ENCODE measurements at regions not wholly inside any gene's neighbourhood (a gene's known extent, or its start where the extent isn't known, plus 50 kb on each side); places are given as distances from the start of the nearest gene placed in this dataset.

- DNase-seq (ENCODE audit: low read depth) = no peak
- H3K4me3 ChIP-seq (ENCODE audit: low read depth, low read length) = no peak overlapping the region
- TF ChIP-seq, protein P1, sequence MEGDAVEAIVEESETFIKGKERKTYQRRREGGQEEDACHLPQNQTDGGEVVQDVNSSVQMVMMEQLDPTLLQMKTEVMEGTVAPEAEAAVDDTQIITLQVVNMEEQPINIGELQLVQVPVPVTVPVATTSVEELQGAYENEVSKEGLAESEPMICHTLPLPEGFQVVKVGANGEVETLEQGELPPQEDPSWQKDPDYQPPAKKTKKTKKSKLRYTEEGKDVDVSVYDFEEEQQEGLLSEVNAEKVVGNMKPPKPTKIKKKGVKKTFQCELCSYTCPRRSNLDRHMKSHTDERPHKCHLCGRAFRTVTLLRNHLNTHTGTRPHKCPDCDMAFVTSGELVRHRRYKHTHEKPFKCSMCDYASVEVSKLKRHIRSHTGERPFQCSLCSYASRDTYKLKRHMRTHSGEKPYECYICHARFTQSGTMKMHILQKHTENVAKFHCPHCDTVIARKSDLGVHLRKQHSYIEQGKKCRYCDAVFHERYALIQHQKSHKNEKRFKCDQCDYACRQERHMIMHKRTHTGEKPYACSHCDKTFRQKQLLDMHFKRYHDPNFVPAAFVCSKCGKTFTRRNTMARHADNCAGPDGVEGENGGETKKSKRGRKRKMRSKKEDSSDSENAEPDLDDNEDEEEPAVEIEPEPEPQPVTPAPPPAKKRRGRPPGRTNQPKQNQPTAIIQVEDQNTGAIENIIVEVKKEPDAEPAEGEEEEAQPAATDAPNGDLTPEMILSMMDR (IDR thresholded peaks at IDR 0.05; ENCODE audit: insufficient read depth, low read depth, low read length, missing control alignments) = no peak
Measured at GRCh38 chr10:120978589-120979252, 127.6 kb downstream of the WDR11 start.

GRCh38 chr10:120979435-120980278 is 128.5 kb downstream of the WDR11 start:
- no peak overlapping the region for H3K4me3 ChIP-seq (ENCODE audit: low read depth, low read length)
- TF ChIP-seq, protein P1 (IDR thresholded peaks at IDR 0.05; ENCODE audit: insufficient read depth, low read depth, low read length, missing control alignments) = no peak
- no peak for DNase-seq (ENCODE audit: low read depth)

DNA sequence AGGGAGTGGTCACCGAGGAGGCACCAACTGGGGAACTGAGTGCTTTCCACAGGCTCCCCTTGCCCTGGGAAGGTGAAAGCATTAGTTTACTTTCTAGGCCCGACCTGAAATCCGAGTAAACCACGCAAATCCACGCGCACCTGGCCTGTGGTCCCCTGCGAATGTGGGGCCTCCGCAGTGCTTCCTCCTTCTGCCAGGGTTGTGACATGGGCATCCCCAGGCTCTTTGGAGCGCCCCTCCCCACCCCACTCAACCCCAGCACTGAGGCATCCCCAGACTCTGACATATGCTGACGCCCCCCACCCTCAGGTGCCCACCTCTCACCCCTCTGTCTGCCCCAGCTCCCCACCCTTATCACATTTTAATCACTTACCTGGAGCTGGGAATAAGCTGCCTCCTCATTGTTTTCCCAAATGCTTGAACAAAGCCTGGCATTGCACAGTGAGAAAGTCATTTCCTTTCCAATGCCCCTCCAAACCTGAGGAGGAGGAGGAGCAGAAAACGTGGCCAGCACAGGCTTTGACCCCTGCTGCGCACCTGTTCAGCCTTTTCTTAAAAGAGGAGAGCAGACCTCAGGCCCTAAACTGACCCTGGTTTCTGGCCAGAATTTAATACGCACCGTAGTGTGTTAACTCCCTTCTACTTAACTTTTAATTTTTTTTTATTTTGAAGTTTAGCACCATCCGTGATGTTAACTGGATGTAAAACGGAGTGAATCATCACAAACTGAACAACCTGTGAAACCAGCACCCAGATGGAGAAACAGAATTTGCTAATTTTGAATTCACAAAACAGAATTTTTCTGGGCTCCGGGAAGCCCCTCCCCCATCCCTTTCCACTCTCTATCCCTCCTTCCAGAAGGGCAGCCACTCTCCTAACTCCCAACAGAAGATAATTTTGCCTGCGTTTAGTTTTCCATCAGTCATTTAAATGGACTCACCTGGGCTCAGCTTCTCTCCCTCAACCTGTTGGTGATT is 129.4 kb downstream of the WDR11 start:
- TF ChIP-seq, protein P1 (IDR thresholded peaks at IDR 0.05; ENCODE audit: insufficient read depth, low read depth, low read length, missing control alignments) = no peak
- no peak overlapping the region for H3K4me3 ChIP-seq (ENCODE audit: low read depth, low read length)
- DNase-seq (ENCODE audit: low read depth) = no peak

GRCh38 chr10:120981601-120982391 is 130.6 kb downstream of the WDR11 start:
- H3K4me3 ChIP-seq (ENCODE audit: low read depth, low read length) = no peak overlapping the region
- TF ChIP-seq, protein P1 (IDR thresholded peaks at IDR 0.05; ENCODE audit: insufficient read depth, low read depth, low read length, missing control alignments) = no peak
- no peak for DNase-seq (ENCODE audit: low read depth)

DNA sequence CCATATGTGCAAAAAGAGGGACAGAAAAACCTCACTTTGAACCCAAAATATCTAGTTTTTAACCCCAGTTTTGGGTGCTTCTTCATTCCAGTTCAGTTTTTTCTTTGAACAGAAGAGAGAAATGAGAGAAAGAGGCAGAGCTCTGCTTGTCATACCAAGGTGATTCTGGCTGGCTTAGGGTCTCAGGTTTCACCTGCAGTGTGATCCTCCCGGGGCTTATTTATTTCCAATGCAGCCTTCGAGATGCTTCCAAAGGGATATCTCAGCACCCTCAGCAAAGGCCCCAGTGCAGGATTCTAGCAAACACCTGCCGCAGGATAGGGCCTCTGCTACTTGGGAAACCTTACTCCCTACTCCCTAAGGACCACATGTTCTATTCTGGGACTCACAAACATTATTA is 131.3 kb downstream of the WDR11 start:
- DNase-seq (ENCODE audit: low read depth) = no peak
- TF ChIP-seq, protein P1 (IDR thresholded peaks at IDR 0.05; ENCODE audit: insufficient read depth, low read depth, low read length, missing control alignments) = no peak
- H3K4me3 ChIP-seq (ENCODE audit: low read depth, low read length) = no peak overlapping the region

DNA sequence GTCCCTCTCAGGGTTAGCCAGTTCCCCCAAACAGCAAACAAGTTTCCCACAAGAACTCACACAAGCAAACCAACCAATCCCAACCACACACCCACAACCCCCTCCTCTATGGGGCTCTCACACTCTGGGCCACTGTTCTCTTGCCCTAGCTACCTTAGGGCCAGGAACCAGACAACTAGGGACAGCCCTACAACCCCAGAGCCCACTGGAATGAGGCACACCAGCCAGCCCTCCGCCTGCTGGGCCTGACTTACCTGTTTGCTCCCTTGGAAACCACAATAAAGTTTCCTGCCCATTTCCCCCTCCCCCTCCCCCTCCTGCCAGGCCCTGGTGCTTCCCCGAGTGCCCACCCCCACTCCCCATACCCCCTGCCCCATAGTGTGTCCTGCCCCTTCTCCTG is 132.6 kb downstream of the WDR11 start:
- no peak for DNase-seq (ENCODE audit: low read depth)
- no peak overlapping the region for H3K4me3 ChIP-seq (ENCODE audit: low read depth, low read length)
- TF ChIP-seq, protein P1 (IDR thresholded peaks at IDR 0.05; ENCODE audit: insufficient read depth, low read depth, low read length, missing control alignments) = no peak

Measured in GM12865 (cell line).